Heart left ventricle (tissue), 13 donors: ENCODE measurements at regions not wholly inside any gene's neighbourhood (a gene's known extent, or its start where the extent isn't known, plus 50 kb on each side); places are given as distances from the start of the nearest gene placed in this dataset.

Experiments used
- CTCF ChIP-seq, 12 donors: fragments of 200-600 bp; sonication (generic) in 4 of 12; IDR thresholded peaks; one replicate each; pipeline versions ENCODE4 v1.5.0 to v1.8.0; 2018 to 2022; ENCODE audit warnings: antibody characterized with exemption in 12 of 12, mild to moderate bottlenecking in 5 of 12
- POLR2A ChIP-seq, 2 donors: fragments of 450-650 bp; IDR thresholded peaks; one replicate each; pipeline ENCODE4 v1.6.1; 2017; ENCODE audit warnings: antibody characterized with exemption in 2 of 2, mild to moderate bottlenecking in 2 of 2, moderate library complexity in 2 of 2
- donor health status: ischemic (EF 13 %, LVEDD 7.1; RV severe dilation, severe dysfunction).
- donor health status: DM: no; HTN: yes; CAD: no.
- donor health status: DM: no; HTN: no; CAD: no.
- donor health status: ischemic (EF 25% LVEDD 6.9; RV normal size, moderate dysfunction).
- donor health status: ischemic (EF 25% LVEDD 5.7; RV mildly dilated, moderate dysfunction).
- donor health status: ischemic (EF 35%, LVEDD 5.7; RV mildly dilated, moderate dysfunction).
- donor health status: nonischemic (EF 11% LVEDD 7.7; RV severe dilation, severe dysfunction).
- donor health status: DM: yes; HTN: yes; CAD: no.
- donor health status: PGD.
- donor health status: ischemic (EF 29% LVEDD 5.4; RV normal size, mild dysfunction).
- donor health status: nonischemic (EF 23%, LVEDD 6.1; RV moderate dilation, normal function).

- no peak for TF ChIP-seq CTCF (IDR thresholded peaks at IDR 0.05)
- TF ChIP-seq POLR2A (IDR thresholded peaks at IDR 0.05) = no peak
Observed at GRCh38 chr20:12874933-12875332, 133.8 kb upstream of the SPTLC3 start.
